HUES6 (cell line): ENCODE measurements at regions not wholly inside any gene's neighbourhood (a gene's known extent, or its start where the extent isn't known, plus 50 kb on each side); places are given as distances from the start of the nearest gene placed in this dataset.

Source experiments
- H3K27ac ChIP-seq: 2 replicates; pipeline ENCODE4 v1.7.0; 2013; ENCODE audit warnings: low read depth, mild to moderate bottlenecking, low read length, inconsistent platforms
- H3K27me3 ChIP-seq: 2 replicates; pipeline ENCODE4 v1.6.1; 2013; ENCODE audit warnings: low read length; ENCODE audit not compliant: control insufficient read depth, insufficient read depth
- H3K36me3 ChIP-seq: 2 replicates; pipeline ENCODE4 v1.6.1; 2013; ENCODE audit warnings: low read length; ENCODE audit not compliant: control insufficient read depth, insufficient read depth
- H3K4me1 ChIP-seq: 2 replicates; pipeline ENCODE4 v1.6.1; 2013; ENCODE audit warnings: low read length; ENCODE audit not compliant: control insufficient read depth, insufficient read depth
- H3K4me3 ChIP-seq: 2 replicates; pipeline ENCODE4 v1.5.1; 2013; ENCODE audit warnings: low read depth, low read length
- H3K9ac ChIP-seq: one replicate; pipeline ENCODE4 v1.6.1; 2013; ENCODE audit warnings: mild to moderate bottlenecking, low read length
- H3K9me3 ChIP-seq: 2 replicates; pipeline ENCODE4 v1.6.1; 2013; ENCODE audit warnings: low read depth, low read length; ENCODE audit not compliant: control insufficient read depth, insufficient read depth

- no peaks in the 10 kb centered on the region for H3K27me3 ChIP-seq
- no peaks in the 10 kb centered on the region for H3K36me3 ChIP-seq
- no peak overlapping the region for H3K9ac ChIP-seq
- no peak overlapping the region for H3K27ac ChIP-seq
- no peaks in the 10 kb centered on the region for H3K4me1 ChIP-seq
- no peak overlapping the region for H3K4me3 ChIP-seq
- no peaks in the 10 kb centered on the region for H3K9me3 ChIP-seq
Observed at GRCh38 chr14:86543521-86543920, 1013.6 kb downstream of the FLRT2 start.

- Histone ChIP-seq H3K9ac (no peak overlapping the region), H3K4me3 (no peak overlapping the region), H3K36me3 (no peaks in the 10 kb centered on the region), H3K27ac (no peak overlapping the region), H3K4me1 (no peaks in the 10 kb centered on the region), H3K27me3 (no peaks in the 10 kb centered on the region), H3K9me3 (no peaks in the 10 kb centered on the region)
Observed at GRCh38 chr14:86541972-86542371, 1012.0 kb downstream of the FLRT2 start.

GRCh38 chr14:86540636-86541247, 1010.8 kb downstream of the FLRT2 start:
- no peaks in the 10 kb centered on the region for H3K4me1 ChIP-seq
- no peaks in the 10 kb centered on the region for H3K27me3 ChIP-seq
- no peak overlapping the region for H3K4me3 ChIP-seq
- no peaks in the 10 kb centered on the region for H3K36me3 ChIP-seq
- H3K27ac ChIP-seq = no peak overlapping the region
- no peak overlapping the region for H3K9ac ChIP-seq
- no peaks in the 10 kb centered on the region for H3K9me3 ChIP-seq

GRCh38 chr14:86539361-86540070, 1009.6 kb downstream of the FLRT2 start:
- no peaks in the 10 kb centered on the region for H3K4me1 ChIP-seq
- no peak overlapping the region for H3K4me3 ChIP-seq
- H3K9ac ChIP-seq = no peak overlapping the region
- H3K27ac ChIP-seq = no peak overlapping the region
- H3K27me3 ChIP-seq = no peaks in the 10 kb centered on the region
- no peaks in the 10 kb centered on the region for H3K36me3 ChIP-seq
- H3K9me3 ChIP-seq = no peaks in the 10 kb centered on the region

DNA sequence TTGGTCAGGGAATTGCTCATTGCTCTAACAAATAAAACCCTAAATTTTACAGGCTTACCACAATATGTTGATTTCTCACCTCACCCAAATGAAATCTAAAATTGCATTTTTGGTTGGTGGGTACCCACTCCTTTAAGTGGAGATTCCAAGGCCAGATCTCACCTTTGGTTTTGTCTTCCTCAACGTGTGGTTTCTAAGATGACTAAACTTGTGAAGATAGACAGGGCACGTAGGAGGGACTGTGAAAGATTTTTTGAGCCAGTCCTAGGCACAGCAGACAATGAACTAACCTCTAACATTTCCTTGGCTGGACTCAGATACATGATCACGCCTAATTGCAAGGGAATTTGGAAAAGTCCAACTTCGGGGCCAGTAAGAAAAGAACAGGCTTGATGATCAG, 1003.9 kb downstream of the FLRT2 start:
- Histone ChIP-seq H3K4me3 (no peak overlapping the region), H3K27ac (no peak overlapping the region), H3K27me3 (no peaks in the 10 kb centered on the region), H3K36me3 (no peaks in the 10 kb centered on the region), H3K9ac (no peak overlapping the region), H3K9me3 (no peaks in the 10 kb centered on the region), H3K4me1 (no peaks in the 10 kb centered on the region)

- Histone ChIP-seq H3K27me3 (no peaks in the 10 kb centered on the region), H3K27ac (no peak overlapping the region), H3K9ac (no peak overlapping the region), H3K36me3 (no peaks in the 10 kb centered on the region), H3K4me3 (no peak overlapping the region), H3K4me1 (no peaks in the 10 kb centered on the region), H3K9me3 (no peaks in the 10 kb centered on the region)
Observed at GRCh38 chr14:86532219-86532618, 1002.3 kb downstream of the FLRT2 start.

DNA sequence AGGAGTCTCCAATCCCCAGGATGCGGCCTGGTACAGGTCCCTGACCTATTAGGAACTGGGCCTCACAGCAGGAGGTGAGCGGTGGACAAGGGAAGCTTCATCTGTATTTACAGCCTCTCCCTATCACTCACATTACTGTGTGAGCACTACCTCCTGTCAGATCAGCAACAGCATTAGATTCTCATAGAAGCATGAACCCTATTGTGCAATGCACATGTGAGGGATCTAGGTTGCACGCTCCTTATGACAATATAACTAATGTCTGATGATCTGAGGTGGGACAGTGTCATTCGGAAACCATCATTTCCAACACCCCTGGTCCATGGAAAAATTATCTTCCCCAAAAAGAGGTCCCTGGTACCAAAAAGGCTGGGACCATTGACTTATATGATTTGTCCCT, 1000.5 kb downstream of the FLRT2 start:
- H3K27ac ChIP-seq = no peak overlapping the region
- H3K9ac ChIP-seq = no peak overlapping the region

DNA sequence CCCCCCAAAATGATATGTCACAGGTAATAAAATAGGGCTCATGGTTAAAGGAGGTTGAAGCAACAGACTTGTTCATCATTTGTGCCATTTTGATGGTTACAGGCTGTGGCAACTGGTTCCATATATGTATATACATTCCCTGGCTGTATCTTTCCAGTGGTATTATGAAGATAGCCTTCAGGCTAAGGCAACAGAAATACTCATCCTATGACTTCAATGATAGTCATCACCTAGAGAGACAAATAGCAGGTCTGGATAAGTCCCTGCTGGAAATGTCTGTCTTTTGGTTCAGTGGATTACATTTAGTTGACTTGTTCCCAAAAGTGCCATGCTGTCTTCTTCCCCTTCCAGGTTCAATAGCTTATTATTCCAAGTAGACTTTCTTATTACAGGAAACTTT, 997.4 kb downstream of the FLRT2 start:
- no peaks in the 10 kb centered on the region for H3K27me3 ChIP-seq
- H3K4me3 ChIP-seq = no peak overlapping the region
- H3K36me3 ChIP-seq = no peaks in the 10 kb centered on the region
- no peaks in the 10 kb centered on the region for H3K4me1 ChIP-seq
- H3K9ac ChIP-seq = no peak overlapping the region
- H3K9me3 ChIP-seq = no peaks in the 10 kb centered on the region
- H3K27ac ChIP-seq = no peak overlapping the region

More for the DNA sequence above, 1000.5 kb downstream of the FLRT2 start:
- Histone ChIP-seq H3K9me3 (no peaks in the 10 kb centered on the region), H3K27me3 (no peaks in the 10 kb centered on the region), H3K4me1 (no peaks in the 10 kb centered on the region), H3K4me3 (no peak overlapping the region), H3K36me3 (no peaks in the 10 kb centered on the region)

DNA sequence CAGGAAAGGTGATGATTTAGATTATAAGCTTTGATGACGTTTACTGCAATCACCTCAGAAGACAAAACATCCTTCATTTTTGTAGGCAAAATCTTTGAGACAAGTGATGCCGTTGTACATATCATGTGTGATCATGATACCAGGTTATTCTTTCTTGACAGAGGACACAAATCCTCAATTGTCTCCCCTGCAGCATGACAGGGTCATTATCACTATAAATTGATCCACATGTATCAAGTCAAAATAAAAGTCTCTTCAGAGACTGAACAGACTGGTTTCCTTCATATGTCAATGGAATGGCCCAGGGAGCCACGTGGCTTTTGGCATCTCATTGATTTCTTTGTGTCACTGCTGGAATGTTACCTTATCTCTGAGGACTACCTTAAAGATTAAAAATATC, 995.7 kb downstream of the FLRT2 start:
- Histone ChIP-seq H3K4me1 (no peaks in the 10 kb centered on the region), H3K27ac (no peak overlapping the region), H3K36me3 (no peaks in the 10 kb centered on the region), H3K27me3 (no peaks in the 10 kb centered on the region), H3K9ac (no peak overlapping the region), H3K4me3 (no peak overlapping the region), H3K9me3 (no peaks in the 10 kb centered on the region)

GRCh38 chr14:86521843-86522242, 991.9 kb downstream of the FLRT2 start:
- H3K4me3 ChIP-seq = no peak overlapping the region
- no peaks in the 10 kb centered on the region for H3K27me3 ChIP-seq
- no peak overlapping the region for H3K27ac ChIP-seq
- no peak overlapping the region for H3K9ac ChIP-seq
- H3K4me1 ChIP-seq = no peaks in the 10 kb centered on the region
- H3K36me3 ChIP-seq = no peaks in the 10 kb centered on the region
- no peaks in the 10 kb centered on the region for H3K9me3 ChIP-seq

- Histone ChIP-seq H3K9me3 (no peaks in the 10 kb centered on the region), H3K27me3 (no peaks in the 10 kb centered on the region), H3K36me3 (no peaks in the 10 kb centered on the region), H3K9ac (no peak overlapping the region), H3K4me3 (no peak overlapping the region), H3K27ac (no peak overlapping the region), H3K4me1 (no peaks in the 10 kb centered on the region)
Observed at GRCh38 chr14:86521031-86521730, 991.2 kb downstream of the FLRT2 start.
